ENCODE measurements at regions not wholly inside any gene's neighbourhood (a gene's known extent, or its start where the extent isn't known, plus 50 kb on each side); places are given as distances from the start of the nearest gene placed in this dataset.

DNA sequence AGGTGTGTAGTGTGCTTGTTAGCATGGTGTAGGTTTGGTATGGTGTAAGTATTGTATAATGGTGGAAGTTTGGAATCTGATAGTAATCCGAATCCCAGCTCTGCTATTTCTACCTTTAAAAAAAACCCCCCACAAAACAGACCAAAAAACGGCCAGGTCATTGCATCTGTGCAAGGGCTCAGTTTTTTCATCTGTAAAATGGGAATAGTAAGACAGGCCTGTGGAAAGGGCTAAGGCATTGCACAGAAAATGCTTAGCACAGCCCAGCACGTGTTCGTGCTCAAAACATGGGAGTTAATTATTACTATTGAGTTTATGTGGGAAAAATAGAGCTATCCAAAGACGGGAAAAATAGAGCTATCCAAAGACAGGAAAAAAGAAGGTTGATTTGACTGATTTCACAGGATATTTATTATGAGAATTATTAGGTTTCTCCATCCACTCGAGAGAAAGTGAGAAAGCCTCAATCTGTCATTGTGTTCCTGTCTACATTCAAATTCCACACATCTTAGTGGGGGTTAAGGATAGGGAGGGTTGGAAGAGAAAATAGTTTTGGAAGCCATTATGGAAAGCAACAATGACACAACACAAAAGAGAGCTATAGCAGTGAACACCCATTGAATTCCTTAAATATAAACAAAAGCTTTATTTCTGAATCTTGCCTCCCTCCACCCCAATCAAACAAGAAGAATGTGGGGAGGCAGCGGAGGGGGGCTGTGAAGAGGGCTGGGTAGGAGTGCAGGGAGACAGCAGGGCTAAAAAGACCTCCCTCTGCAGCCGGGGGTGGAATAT is 126.8 kb upstream of the MAX start:
- ATAC-seq (ENCODE audit: insufficient number of reproducible peaks, low FRiP score, low read depth) = no peak

GRCh38 chr14:65229748-65230728 is 127.7 kb upstream of the MAX start:
- TF ChIP-seq CTCF (IDR thresholded peaks at IDR 0.05) = no peak
- Histone ChIP-seq H3K36me3 (no peaks in the 10 kb centered on the region), H3K9me3 (no peaks in the 10 kb centered on the region), H3K4me3 (peak overlapping the region; percentile 69), H3K27me3 (replicated peaks; ENCODE audit: insufficient read depth) (no peaks in the 10 kb centered on the region), H3K4me1 (ENCODE audit: control insufficient read depth in 1 of 2, low read depth in 2 of 2) (peaks cover 0 to 6% of the 10 kb centered on the region in 2 donors), H3K27ac (peak overlapping the region; percentile 15 to 39)
- ATAC-seq (ENCODE audit: insufficient number of reproducible peaks, low FRiP score, low read depth) (peak; percentile 30), DNase-seq (ENCODE audit: low spot score) (no peak)

More for the DNA sequence above, 126.8 kb upstream of the MAX start:
- DNase-seq (ENCODE audit: low spot score) = no peak
- no peaks in the 10 kb centered on the region for H3K27me3 ChIP-seq (replicated peaks; ENCODE audit: insufficient read depth)
- TF ChIP-seq CTCF (IDR thresholded peaks at IDR 0.05) = no peak
- H3K36me3 ChIP-seq = no peaks in the 10 kb centered on the region
- H3K4me3 ChIP-seq = peak overlapping the region; percentile 69
- peaks cover 0 to 9% of the 10 kb centered on the region in 2 donors for H3K4me1 ChIP-seq (ENCODE audit: control insufficient read depth in 1 of 2, low read depth in 2 of 2)
- H3K27ac ChIP-seq = peak overlapping the region in 1 of 2 donors; percentile 39
- no peaks in the 10 kb centered on the region for H3K9me3 ChIP-seq

GRCh38 chr14:65231286-65231980 is 129.1 kb upstream of the MAX start:
- no peak for TF ChIP-seq CTCF (IDR thresholded peaks at IDR 0.05)
- Histone ChIP-seq H3K4me1 (ENCODE audit: control insufficient read depth in 1 of 2, low read depth in 2 of 2) (peaks cover 0 to 6% of the 10 kb centered on the region in 2 donors), H3K4me3 (no peak overlapping the region), H3K27me3 (replicated peaks; ENCODE audit: insufficient read depth) (no peaks in the 10 kb centered on the region), H3K27ac (no peak overlapping the region), H3K9me3 (no peaks in the 10 kb centered on the region), H3K36me3 (no peaks in the 10 kb centered on the region)
- no peak for ATAC-seq (ENCODE audit: insufficient number of reproducible peaks, low FRiP score, low read depth)
- no peak for DNase-seq (ENCODE audit: low spot score)

GRCh38 chr14:65234752-65235361 is 132.5 kb upstream of the MAX start:
- Histone ChIP-seq H3K27ac (no peak overlapping the region), H3K9me3 (no peaks in the 10 kb centered on the region), H3K27me3 (replicated peaks; ENCODE audit: insufficient read depth) (no peaks in the 10 kb centered on the region), H3K36me3 (no peaks in the 10 kb centered on the region), H3K4me3 (no peak overlapping the region), H3K4me1 (ENCODE audit: control insufficient read depth in 1 of 2, low read depth in 2 of 2) (peaks cover 0 to 6% of the 10 kb centered on the region in 2 donors)
- TF ChIP-seq CTCF (IDR thresholded peaks at IDR 0.05) = no peak
- DNase-seq (ENCODE audit: low spot score) (no peak), ATAC-seq (ENCODE audit: insufficient number of reproducible peaks, low FRiP score, low read depth) (no peak)
